HCT116 (cell line): ENCODE measurements at regions not wholly inside any gene's neighbourhood (a gene's known extent, or its start where the extent isn't known, plus 50 kb on each side); places are given as distances from the start of the nearest gene placed in this dataset.

Experiments used
- ATAC-seq: fragments of 200-7000 bp; cut with Tn5 transposase; 2 replicates; pipeline ENCODE4 v1.9.1; 2020; ENCODE audit warnings: mild to moderate bottlenecking, moderate library complexity
- BruUV-seq: library from RNA; stranded (reverse); fragments of 400-500 nt; replicated peaks from 2 replicates; lab custom pipeline; 2021; lab: Mats Ljungman, UMichigan
- CTCF ChIA-PET: fragments of 300-600 bp; sonication (Branson Sonifier 250); formaldehyde crosslinking; loops from one replicate; lab custom pipeline; 2021; ENCODE audit warnings: antibody characterized with exemption; lab: Charles Lee
- POLR2A ChIA-PET: fragments of 300-600, 350-600 bp; sonication (Branson Sonifier 250); formaldehyde crosslinking; loops from one replicate; lab custom pipeline; 2021; ENCODE audit warnings: antibody characterized with exemption; lab: Charles Lee
- RAD21 ChIA-PET, 2 experiments: fragments of 300-600 bp; sonication (Branson Sonifier 250); formaldehyde crosslinking; loops; one replicate each; lab custom pipeline; 2023; ENCODE audit warnings: low total read pairs in 2 of 2; ENCODE audit not compliant: uncharacterized antibody in 2 of 2, unreplicated experiment in 2 of 2, low non-redundant PET in 1 of 2; lab: Charles Lee
- DNase-seq: peaks from one replicate; pipeline ENCODE4 v3.0.0-alpha.2; 2010; ENCODE audit warnings: low read depth, low spot score
- H2AFZ ChIP-seq: fragments of 200-600 bp; shearing (Covaris generic), sonication (generic); 2 replicates; pipeline ENCODE4 v1.6.1; 2017; ENCODE audit warnings: low read depth, mixed run types, mixed read lengths, antibody characterized with exemption, low read length; ENCODE audit not compliant: poor library complexity, severe bottlenecking
- H3K27ac ChIP-seq: 2 replicates; pipeline ENCODE4 v1.5.1; 2012; ENCODE audit warnings: low read depth, low read length
- H3K27me3 ChIP-seq: fragments of 200-600 bp; sonication (generic); 2 replicates; pipeline ENCODE4 v1.6.1; 2016; ENCODE audit warnings: mixed run types, low read length, mixed read lengths; ENCODE audit not compliant: insufficient read depth
- H3K36me3 ChIP-seq, 2 experiments: fragments of 200-500 bp in 1 of 2; fragments of 200-600 bp in 1 of 2; sonication (Bioruptor generic) in 1 of 2; sonication (generic) in 1 of 2; 2 replicates each; pipeline versions ENCODE4 v1.5.1 to v1.6.1; 2014 to 2016; ENCODE audit warnings: low read length in 2 of 2, inconsistent platforms in 1 of 2, mixed read lengths in 1 of 2, mixed run types in 1 of 2; ENCODE audit not compliant: insufficient read depth in 2 of 2, control insufficient read depth in 1 of 2
- H3K4me1 ChIP-seq, 2 experiments: fragments of 200-600 bp in 1 of 2; sonication (generic) in 1 of 2; 2 replicates each; pipeline versions ENCODE4 v1.5.1 to v1.6.1; 2012 to 2017; ENCODE audit warnings: low read length in 2 of 2, inconsistent platforms in 1 of 2, mild to moderate bottlenecking in 1 of 2, mixed read lengths in 1 of 2, mixed run types in 1 of 2, moderate library complexity in 1 of 2; ENCODE audit not compliant: insufficient read depth in 2 of 2, control insufficient read depth in 1 of 2
- H3K4me2 ChIP-seq: fragments of 200-600 bp; sonication (generic); 2 replicates; pipeline ENCODE4 v1.6.1; 2017; ENCODE audit warnings: mixed run types, low read length, mixed read lengths
- H3K4me3 ChIP-seq, 2 experiments: fragments of 200-600 bp in 1 of 2; sonication (generic) in 1 of 2; replicated peaks in 1 of 2; 2 replicates each; pipeline ENCODE4 v1.5.1; 2011 to 2016; ENCODE audit warnings: low read length in 2 of 2, control low read depth in 1 of 2, low read depth in 1 of 2, mild to moderate bottlenecking in 1 of 2, mixed read lengths in 1 of 2, mixed run types in 1 of 2
- H3K79me2 ChIP-seq: fragments of 200-600 bp; sonication (generic); 2 replicates; pipeline ENCODE4 v1.6.1; 2017; ENCODE audit warnings: mild to moderate bottlenecking, mixed run types, low read length, moderate library complexity, mixed read lengths; ENCODE audit not compliant: insufficient read depth
- H3K9ac ChIP-seq: fragments of 200-600 bp; sonication (generic); 2 replicates; pipeline ENCODE4 v1.6.1; 2016; ENCODE audit warnings: low read length, mixed read lengths
- H3K9me2 ChIP-seq: fragments of 200-600 bp; sonication (generic), shearing (Covaris generic); 2 replicates; pipeline ENCODE4 v1.6.1; 2017; ENCODE audit warnings: mixed run types, mild to moderate bottlenecking, moderate library complexity; ENCODE audit not compliant: insufficient read depth
- H3K9me3 ChIP-seq, 2 experiments: fragments of 200-500 bp in 1 of 2; fragments of 200-600 bp in 1 of 2; sonication (Bioruptor generic) in 1 of 2; sonication (generic) in 1 of 2; 2 replicates each; pipeline ENCODE4 v1.6.1; 2014 to 2017; ENCODE audit warnings: low read length in 2 of 2, mixed read lengths in 2 of 2, inconsistent platforms in 1 of 2, low read depth in 1 of 2, mild to moderate bottlenecking in 1 of 2, mixed run types in 1 of 2, moderate library complexity in 1 of 2; ENCODE audit not compliant: control insufficient read depth in 1 of 2, insufficient read depth in 1 of 2
- H4K20me1 ChIP-seq: fragments of 200-600 bp; sonication (generic), shearing (Covaris generic); 2 replicates; pipeline ENCODE4 v1.6.1; 2017; ENCODE audit warnings: mixed run types, mild to moderate bottlenecking, moderate library complexity; ENCODE audit not compliant: insufficient read depth
- CBX3 ChIP-seq: IDR thresholded peaks from 2 replicates; pipeline ENCODE4 v1.6.1; 2012; ENCODE audit warnings: low read depth
- CTCF ChIP-seq, 3 experiments: fragments of 200-600 bp in 1 of 3; sonication (generic) in 1 of 3; IDR thresholded peaks in 2 of 3; conservative IDR thresholded peaks in 1 of 3; 2 replicates each; pipeline ENCODE4 v1.5.1; 2012 to 2017; ENCODE audit warnings: low read depth in 2 of 3, low read length in 2 of 3, antibody characterized with exemption in 1 of 3, borderline replicate concordance in 1 of 3, control low read depth in 1 of 3, mild to moderate bottlenecking in 1 of 3, mixed read lengths in 1 of 3, mixed run types in 1 of 3, moderate library complexity in 1 of 3; ENCODE audit not compliant: insufficient read depth in 1 of 3
- EGR1 ChIP-seq: IDR thresholded peaks from 2 replicates; pipeline ENCODE4 v1.6.1; 2012; ENCODE audit warnings: low read depth
- ELF1 ChIP-seq: IDR thresholded peaks from 2 replicates; pipeline ENCODE4 v1.6.1; 2012; ENCODE audit warnings: low read depth, borderline replicate concordance
- EZH2phosphoT487 ChIP-seq: fragments of 200-600 bp; IDR thresholded peaks from 2 replicates; pipeline ENCODE4 v1.6.1; 2018; ENCODE audit warnings: antibody characterized with exemption, borderline replicate concordance
- FOSL1 ChIP-seq: IDR thresholded peaks from 2 replicates; pipeline ENCODE4 v1.6.1; 2012; ENCODE audit warnings: low read depth
- POLR2A ChIP-seq: IDR thresholded peaks from 2 replicates; pipeline ENCODE4 v1.7.0; 2011; ENCODE audit warnings: borderline replicate concordance; ENCODE audit not compliant: insufficient read depth, insufficient read length; ENCODE audit errors: extremely low read depth
- POLR2AphosphoS5 ChIP-seq: IDR thresholded peaks from 2 replicates; pipeline ENCODE4 v1.6.1; 2011; ENCODE audit warnings: mild to moderate bottlenecking, low read depth, low read length, moderate library complexity
- SIN3A ChIP-seq: IDR thresholded peaks from 2 replicates; pipeline ENCODE4 v1.6.1; 2012; ENCODE audit warnings: low read depth
- SP1 ChIP-seq: IDR thresholded peaks from 2 replicates; pipeline ENCODE4 v1.6.1; 2012; ENCODE audit warnings: low read depth
- YY1 ChIP-seq: IDR thresholded peaks from 2 replicates; pipeline ENCODE4 v1.6.1; 2011; ENCODE audit warnings: low read length, low read depth, moderate library complexity, mild to moderate bottlenecking; ENCODE audit not compliant: insufficient replicate concordance; ENCODE audit errors: extremely low read depth
- intact Hi-C: fragments of 100-400 bp; cut with micrococcal nuclease; formaldehyde crosslinking; loops from 2 replicates; pipeline ENCODE4 v1.10.0; 2022

- no peak for TF ChIP-seq SIN3A
- no peak for TF ChIP-seq SP1
- no peak for TF ChIP-seq POLR2A
- TF ChIP-seq CTCF (IDR thresholded peaks at IDR 0.05 in 2 of 3, conservative IDR thresholded peaks at IDR 0.05 in 1 of 3; ENCODE audit: borderline replicate concordance in 1 of 3, insufficient read depth in 1 of 3, low read depth in 2 of 3, low read length in 2 of 3): no peak
- no peak for TF ChIP-seq YY1
- TF ChIP-seq EGR1: no peak
- no peak for TF ChIP-seq ELF1
- TF ChIP-seq POLR2AphosphoS5: no peak
- TF ChIP-seq EZH2phosphoT487: no peak
- no peak for TF ChIP-seq CBX3
- TF ChIP-seq FOSL1: no peak
- H2AFZ ChIP-seq: no peak overlapping the region
- BruUV-seq: no TSS peak
- no peaks in the 10 kb centered on the region for H4K20me1 ChIP-seq
- H3K9me3 ChIP-seq: no peaks in the 10 kb centered on the region
- H3K9ac ChIP-seq: no peak overlapping the region
- no peaks in the 10 kb centered on the region for H3K36me3 ChIP-seq
- ATAC-seq: no peak
- CTCF ChIA-PET: no interaction called here
- H3K4me3 ChIP-seq: no peak overlapping the region
- no peaks in the 10 kb centered on the region for H3K4me1 ChIP-seq
- RAD21 ChIA-PET: interaction anchor here in 1 of 2 experiments (0.6 kb wide), 1 partner anchor 25 kb away, joined by 3 read pairs; no protein-coding TSS in a partner anchor
- no peak for DNase-seq
- no peaks in the 10 kb centered on the region for H3K27me3 ChIP-seq
- no peak overlapping the region for H3K4me2 ChIP-seq
- H3K27ac ChIP-seq: no peak overlapping the region
- intact Hi-C loops: no loop called here
- no peaks in the 10 kb centered on the region for H3K9me2 ChIP-seq
- no peaks in the 10 kb centered on the region for H3K79me2 ChIP-seq
- POLR2A ChIA-PET: no interaction called here
Observed at GRCh38 chr4:27908356-27908755, 1047.7 kb downstream of the STIM2 start.
